Activated naive CD4-positive, alpha-beta T cell treated with anti-CD3 and anti-CD28 coated beads, Interleukin-2, amount 50 U/mL, for 72 hours (primary cell): ENCODE measurements at regions not wholly inside any gene's neighbourhood (a gene's known extent, or its start where the extent isn't known, plus 50 kb on each side); places are given as distances from the start of the nearest gene placed in this dataset.
"Not testable (repeated sequence)": the region's sequence is repeated elsewhere in the genome, so short reads cannot be mapped to it uniquely, and the experiment has no call there.

Experiments
- ATAC-seq, 2 donors: fragments of 150-1000 bp; cut with Tn5 transposase; 2 replicates each; pipeline ENCODE4 v1.10.0; 2021; ENCODE audit warnings: mild to moderate bottlenecking in 2 of 2, moderate library complexity in 2 of 2
- DNase-seq, 2 donors: peaks; one replicate each; pipeline ENCODE4 v3.0.0; 2021 to 2022; ENCODE audit warnings: low spot score in 2 of 2
- H3K27ac Mint-ChIP-seq, 2 donors: one replicate each; pipeline ENCODE4 v1.8.0; 2022; ENCODE audit warnings: mild to moderate bottlenecking in 2 of 2, mixed read lengths in 2 of 2
- H3K36me3 Mint-ChIP-seq, 2 donors: one replicate each; pipeline ENCODE4 v1.8.0; 2022; ENCODE audit warnings: mixed read lengths in 2 of 2
- H3K9me3 Mint-ChIP-seq, 2 donors: one replicate each; pipeline ENCODE4 v1.8.0; 2022; ENCODE audit warnings: mixed read lengths in 2 of 2

GRCh38 chr9:61953108-61953507 lies 763.3 kb downstream of the SPATA31A7 start:
- H3K36me3 Mint-ChIP-seq, H3K9me3 Mint-ChIP-seq, DNase-seq, ATAC-seq, H3K27ac Mint-ChIP-seq: not testable (repeated sequence)

GRCh38 chr9:61971635-61972034 lies 781.8 kb downstream of the SPATA31A7 start:
- ATAC-seq, DNase-seq, H3K36me3 Mint-ChIP-seq, H3K9me3 Mint-ChIP-seq, H3K27ac Mint-ChIP-seq: not testable (repeated sequence)

GRCh38 chr9:61974501-61974900 lies 784.7 kb downstream of the SPATA31A7 start:
- not testable (repeated sequence) for H3K9me3 Mint-ChIP-seq, H3K27ac Mint-ChIP-seq, ATAC-seq, H3K36me3 Mint-ChIP-seq, DNase-seq

- not testable (repeated sequence) for H3K9me3 Mint-ChIP-seq, DNase-seq
These were observed 786.5 kb downstream of the SPATA31A7 start for GRCh38 chr9:61976318-61976717.

GRCh38 chr9:61982727-61983126 lies 792.9 kb downstream of the SPATA31A7 start:
- not testable (repeated sequence) for DNase-seq, H3K9me3 Mint-ChIP-seq, ATAC-seq, H3K36me3 Mint-ChIP-seq, H3K27ac Mint-ChIP-seq

More at GRCh38 chr9:61976318-61976717, 786.5 kb downstream of the SPATA31A7 start:
- H3K36me3 Mint-ChIP-seq, H3K27ac Mint-ChIP-seq, ATAC-seq: not testable (repeated sequence)

- not testable (repeated sequence) for ATAC-seq, H3K9me3 Mint-ChIP-seq, H3K27ac Mint-ChIP-seq, DNase-seq, H3K36me3 Mint-ChIP-seq
These were observed 793.6 kb downstream of the SPATA31A7 start for GRCh38 chr9:61983441-61983840.

- H3K27ac Mint-ChIP-seq, DNase-seq, H3K36me3 Mint-ChIP-seq, ATAC-seq, H3K9me3 Mint-ChIP-seq: not testable (repeated sequence)
These were observed 794.1 kb downstream of the SPATA31A7 start for GRCh38 chr9:61983954-61984353.

GRCh38 chr9:61984513-61984912 lies 794.7 kb downstream of the SPATA31A7 start:
- not testable (repeated sequence) for H3K27ac Mint-ChIP-seq, H3K9me3 Mint-ChIP-seq, DNase-seq, ATAC-seq, H3K36me3 Mint-ChIP-seq

GRCh38 chr9:61992110-61992509 lies 802.3 kb downstream of the SPATA31A7 start:
- H3K9me3 Mint-ChIP-seq, result peaks cover 13% of the 10 kb centered on the region in 2 donors
- not testable (repeated sequence) for H3K27ac Mint-ChIP-seq

GRCh38 chr9:62032441-62032840 lies 842.6 kb downstream of the SPATA31A7 start:
- not testable (repeated sequence) for H3K9me3 Mint-ChIP-seq, H3K36me3 Mint-ChIP-seq, ATAC-seq, H3K27ac Mint-ChIP-seq, DNase-seq

More at GRCh38 chr9:61992110-61992509, 802.3 kb downstream of the SPATA31A7 start:
- not testable (repeated sequence) for DNase-seq, ATAC-seq
- H3K36me3 Mint-ChIP-seq, result peaks cover 7 to 14% of the 10 kb centered on the region in 2 donors

- not testable (repeated sequence) for H3K9me3 Mint-ChIP-seq, H3K27ac Mint-ChIP-seq, ATAC-seq, H3K36me3 Mint-ChIP-seq, DNase-seq
These were observed 848.4 kb downstream of the SPATA31A7 start for GRCh38 chr9:62038260-62038659.

GRCh38 chr9:62058155-62058554 lies 868.3 kb downstream of the SPATA31A7 start:
- ATAC-seq, result peak in 1 of 2 donors; percentile 58
- not testable (repeated sequence) for H3K36me3 Mint-ChIP-seq, DNase-seq, H3K9me3 Mint-ChIP-seq, H3K27ac Mint-ChIP-seq

- H3K9me3 Mint-ChIP-seq, H3K27ac Mint-ChIP-seq, H3K36me3 Mint-ChIP-seq, DNase-seq, ATAC-seq: not testable (repeated sequence)
These were observed 881.2 kb downstream of the SPATA31A7 start for GRCh38 chr9:62071043-62071442.

- not testable (repeated sequence) for H3K36me3 Mint-ChIP-seq, DNase-seq, H3K9me3 Mint-ChIP-seq, H3K27ac Mint-ChIP-seq, ATAC-seq
These were observed 883.6 kb downstream of the SPATA31A7 start for GRCh38 chr9:62073401-62073800.

- H3K27ac Mint-ChIP-seq, ATAC-seq, H3K36me3 Mint-ChIP-seq, DNase-seq, H3K9me3 Mint-ChIP-seq: not testable (repeated sequence)
These were observed 894.4 kb downstream of the SPATA31A7 start for GRCh38 chr9:62084245-62084644.

GRCh38 chr9:62095714-62096345 lies 906.0 kb downstream of the SPATA31A7 start:
- not testable (repeated sequence) for H3K36me3 Mint-ChIP-seq, DNase-seq, ATAC-seq, H3K27ac Mint-ChIP-seq, H3K9me3 Mint-ChIP-seq

GRCh38 chr9:62110486-62110885 lies 920.6 kb downstream of the SPATA31A7 start:
- not testable (repeated sequence) for ATAC-seq, H3K36me3 Mint-ChIP-seq, DNase-seq, H3K27ac Mint-ChIP-seq, H3K9me3 Mint-ChIP-seq

GRCh38 chr9:62116951-62117640 lies 927.3 kb downstream of the SPATA31A7 start:
- not testable (repeated sequence) for H3K27ac Mint-ChIP-seq, H3K9me3 Mint-ChIP-seq, ATAC-seq, H3K36me3 Mint-ChIP-seq, DNase-seq
